ENCODE measurements at regions not wholly inside any gene's neighbourhood (a gene's known extent, or its start where the extent isn't known, plus 50 kb on each side); places are given as distances from the start of the nearest gene placed in this dataset.

- DNase-seq (ENCODE audit: low read depth), result no peak
- no peak for TF ChIP-seq CTCF (conservative IDR thresholded peaks at IDR 0.05; ENCODE audit: low read length)
- H3K4me3 ChIP-seq (ENCODE audit: low read length), result no peak overlapping the region
Measured at GRCh38 chr12:25822281-25822680, 136.2 kb upstream of the RASSF8 start.

- H3K4me3 ChIP-seq (ENCODE audit: low read length), result no peak overlapping the region
- no peak for DNase-seq (ENCODE audit: low read depth)
- no peak for TF ChIP-seq CTCF (conservative IDR thresholded peaks at IDR 0.05; ENCODE audit: low read length)
Measured at GRCh38 chr12:25824734-25825133, 133.7 kb upstream of the RASSF8 start.

GRCh38 chr12:25825446-25825845 is 133.0 kb upstream of the RASSF8 start:
- no peak overlapping the region for H3K4me3 ChIP-seq (ENCODE audit: low read length)
- no peak for DNase-seq (ENCODE audit: low read depth)
- TF ChIP-seq CTCF (conservative IDR thresholded peaks at IDR 0.05; ENCODE audit: low read length), result no peak; the same call in 1 of the 2 replicates

GRCh38 chr12:25827141-25827540 is 131.3 kb upstream of the RASSF8 start:
- no peak for DNase-seq (ENCODE audit: low read depth)
- TF ChIP-seq CTCF (conservative IDR thresholded peaks at IDR 0.05; ENCODE audit: low read length), result no peak
- no peak overlapping the region for H3K4me3 ChIP-seq (ENCODE audit: low read length)

GRCh38 chr12:25827747-25828146 is 130.7 kb upstream of the RASSF8 start:
- no peak for DNase-seq (ENCODE audit: low read depth)
- no peak overlapping the region for H3K4me3 ChIP-seq (ENCODE audit: low read length)
- no peak for TF ChIP-seq CTCF (conservative IDR thresholded peaks at IDR 0.05; ENCODE audit: low read length)

GRCh38 chr12:25828188-25828587 is 130.3 kb upstream of the RASSF8 start:
- TF ChIP-seq CTCF (conservative IDR thresholded peaks at IDR 0.05; ENCODE audit: low read length), result no peak
- DNase-seq (ENCODE audit: low read depth), result no peak

GRCh38 chr12:25829192-25829591 is 129.3 kb upstream of the RASSF8 start:
- peak; percentile 99 for DNase-seq (ENCODE audit: low read depth)
- TF ChIP-seq CTCF (conservative IDR thresholded peaks at IDR 0.05; ENCODE audit: low read length), result peak; percentile 39
- no peak overlapping the region for H3K4me3 ChIP-seq (ENCODE audit: low read length)

More at GRCh38 chr12:25828188-25828587, 130.3 kb upstream of the RASSF8 start:
- no peak overlapping the region for H3K4me3 ChIP-seq (ENCODE audit: low read length)

Measured in AG10803 (cell line).